ENCODE measurements at regions not wholly inside any gene's neighbourhood (a gene's known extent, or its start where the extent isn't known, plus 50 kb on each side); places are given as distances from the start of the nearest gene placed in this dataset.

DNA sequence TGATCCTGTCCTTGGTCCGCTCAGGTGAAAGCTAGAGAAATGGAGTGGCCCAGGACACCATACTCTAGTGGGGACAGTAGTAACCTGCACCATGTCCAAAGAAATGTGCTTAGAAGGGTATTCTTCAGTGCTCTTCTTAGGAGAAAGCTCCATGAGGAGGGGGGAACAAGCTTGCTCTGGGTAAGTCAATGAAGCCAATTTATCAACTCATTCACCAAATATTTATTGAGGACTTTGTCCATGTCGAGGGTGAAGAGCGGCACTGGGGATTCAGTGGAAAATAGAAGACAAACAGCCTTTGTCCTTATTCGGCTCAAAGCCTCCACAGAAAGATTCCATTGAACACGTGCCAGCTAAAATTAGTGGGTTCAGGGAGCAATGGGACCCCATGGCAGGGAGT, 677.8 kb downstream of the BCL11B start:
- ChIA-PET POLR2A (no interaction called here), CTCF (interaction anchor here (1.0 kb wide), 1 partner anchor 97 kb away, joined by 3 read pairs; no protein-coding TSS in a partner anchor)
- DNase-seq (ENCODE audit: extremely low spot score): no peak
- TF ChIP-seq, protein P1, sequence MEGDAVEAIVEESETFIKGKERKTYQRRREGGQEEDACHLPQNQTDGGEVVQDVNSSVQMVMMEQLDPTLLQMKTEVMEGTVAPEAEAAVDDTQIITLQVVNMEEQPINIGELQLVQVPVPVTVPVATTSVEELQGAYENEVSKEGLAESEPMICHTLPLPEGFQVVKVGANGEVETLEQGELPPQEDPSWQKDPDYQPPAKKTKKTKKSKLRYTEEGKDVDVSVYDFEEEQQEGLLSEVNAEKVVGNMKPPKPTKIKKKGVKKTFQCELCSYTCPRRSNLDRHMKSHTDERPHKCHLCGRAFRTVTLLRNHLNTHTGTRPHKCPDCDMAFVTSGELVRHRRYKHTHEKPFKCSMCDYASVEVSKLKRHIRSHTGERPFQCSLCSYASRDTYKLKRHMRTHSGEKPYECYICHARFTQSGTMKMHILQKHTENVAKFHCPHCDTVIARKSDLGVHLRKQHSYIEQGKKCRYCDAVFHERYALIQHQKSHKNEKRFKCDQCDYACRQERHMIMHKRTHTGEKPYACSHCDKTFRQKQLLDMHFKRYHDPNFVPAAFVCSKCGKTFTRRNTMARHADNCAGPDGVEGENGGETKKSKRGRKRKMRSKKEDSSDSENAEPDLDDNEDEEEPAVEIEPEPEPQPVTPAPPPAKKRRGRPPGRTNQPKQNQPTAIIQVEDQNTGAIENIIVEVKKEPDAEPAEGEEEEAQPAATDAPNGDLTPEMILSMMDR (IDR thresholded peaks at IDR 0.05; ENCODE audit: control extremely low read depth, extremely low read depth, low read depth, missing control alignments): no peak

DNA sequence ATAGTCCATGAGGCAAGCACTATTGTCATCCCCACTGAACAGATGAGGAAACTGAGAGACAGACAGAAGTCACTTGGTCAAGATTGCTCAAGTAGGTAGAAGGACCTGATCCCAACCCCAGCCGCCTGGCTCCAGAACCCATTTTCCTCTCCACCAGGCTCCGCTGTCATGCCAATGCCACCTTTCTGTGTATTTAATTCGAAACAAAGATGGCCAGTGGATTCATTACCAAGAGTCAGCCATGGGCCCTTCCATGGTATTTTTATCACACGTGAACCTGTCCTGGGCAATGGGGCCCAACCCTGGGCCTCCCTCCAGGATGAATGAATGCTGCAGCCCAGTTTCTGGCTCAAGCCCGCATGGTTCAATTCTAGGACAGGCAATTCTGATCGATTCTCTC, 673.4 kb downstream of the BCL11B start:
- TF ChIP-seq, protein P1 (IDR thresholded peaks at IDR 0.05; ENCODE audit: control extremely low read depth, extremely low read depth, low read depth, missing control alignments): no peak
- no peak for DNase-seq (ENCODE audit: extremely low spot score)
- ChIA-PET POLR2A (no interaction called here), CTCF (no interaction called here)

DNA sequence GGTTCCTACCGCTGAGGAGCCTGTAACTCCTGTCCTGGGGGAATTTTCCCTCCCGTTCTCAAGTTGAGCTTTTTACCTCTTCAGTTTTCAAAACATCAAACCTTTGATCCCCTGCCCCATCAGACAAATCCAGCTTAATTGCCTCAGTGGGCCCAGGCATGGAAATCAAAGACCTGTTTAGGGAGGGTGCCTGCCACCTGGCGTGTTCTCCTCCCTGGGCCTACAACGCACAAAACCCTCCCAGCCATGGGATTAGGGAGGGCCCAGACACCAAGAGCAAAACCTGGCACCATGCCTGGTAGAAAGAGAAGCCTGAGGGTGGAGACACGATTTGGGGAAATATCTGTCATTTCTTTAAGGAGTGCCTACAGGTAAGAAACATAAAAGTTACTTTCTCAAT, 672.9 kb downstream of the BCL11B start:
- DNase-seq (ENCODE audit: extremely low spot score): no peak
- TF ChIP-seq, protein P1 (IDR thresholded peaks at IDR 0.05; ENCODE audit: control extremely low read depth, extremely low read depth, low read depth, missing control alignments): no peak
- ChIA-PET CTCF (no interaction called here), POLR2A (no interaction called here)

GRCh38 chr14:98602983-98603382, 669.0 kb downstream of the BCL11B start:
- no peak for DNase-seq (ENCODE audit: extremely low spot score)
- POLR2A ChIA-PET: no interaction called here
- TF ChIP-seq, protein P1 (IDR thresholded peaks at IDR 0.05; ENCODE audit: control extremely low read depth, extremely low read depth, low read depth, missing control alignments): no peak
- CTCF ChIA-PET: no interaction called here

GRCh38 chr14:98605043-98605442, 667.0 kb downstream of the BCL11B start:
- DNase-seq (ENCODE audit: extremely low spot score): no peak
- TF ChIP-seq, protein P1 (IDR thresholded peaks at IDR 0.05; ENCODE audit: control extremely low read depth, extremely low read depth, low read depth, missing control alignments): no peak
- ChIA-PET POLR2A (no interaction called here), CTCF (no interaction called here)

DNA sequence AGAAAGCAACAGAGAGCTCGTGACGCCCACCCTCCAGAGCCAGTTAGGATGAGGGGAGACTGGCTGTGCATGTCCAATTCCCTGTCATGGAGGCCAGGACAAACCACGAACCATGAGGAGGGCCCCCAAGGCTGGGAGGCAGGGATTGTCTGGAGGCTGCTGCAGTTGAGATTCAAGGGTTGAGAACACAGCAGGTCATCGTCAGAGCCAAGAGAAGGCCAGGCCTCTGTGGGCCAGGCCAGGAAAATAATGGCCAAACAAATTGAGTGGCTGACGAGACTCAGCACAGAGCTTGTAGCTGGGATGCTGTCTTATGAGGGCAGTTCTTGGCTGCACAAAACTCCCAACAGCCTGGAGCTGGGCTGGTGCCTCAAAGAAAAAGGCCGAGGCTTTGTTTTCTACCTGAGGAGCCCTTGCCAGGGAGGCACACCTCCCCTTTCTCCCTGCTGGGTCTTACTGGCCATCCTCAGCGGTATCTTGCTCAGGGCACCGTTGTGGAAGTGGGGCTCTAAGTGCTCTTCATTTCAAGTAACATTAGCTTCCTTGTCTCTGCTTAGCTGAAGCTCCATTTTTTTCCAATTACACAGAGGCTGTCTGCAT, 665.9 kb downstream of the BCL11B start:
- no peak for DNase-seq (ENCODE audit: extremely low spot score)
- POLR2A ChIA-PET: no interaction called here
- CTCF ChIA-PET: no interaction called here
- TF ChIP-seq, protein P1 (IDR thresholded peaks at IDR 0.05; ENCODE audit: control extremely low read depth, extremely low read depth, low read depth, missing control alignments): no peak

DNA sequence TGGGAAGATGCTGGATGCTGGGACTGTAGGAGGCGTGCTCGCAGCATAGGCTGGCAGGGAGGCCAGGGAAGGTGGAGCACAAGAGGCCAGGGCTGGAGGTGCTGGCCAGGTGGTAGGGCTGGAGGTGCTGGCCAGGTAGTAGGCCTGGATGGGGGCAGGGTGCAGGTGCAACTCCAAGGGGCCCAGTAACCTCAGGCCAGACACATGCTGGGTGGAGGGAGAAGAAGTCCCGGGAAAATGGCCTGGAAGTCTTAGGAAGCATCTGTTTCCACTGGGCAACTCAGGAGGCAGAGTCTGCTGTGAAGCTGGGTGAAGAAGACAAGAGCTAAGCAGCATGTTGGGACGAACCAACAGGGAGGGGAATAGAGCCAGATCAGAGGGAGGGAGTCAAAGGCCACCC, 665.2 kb downstream of the BCL11B start:
- TF ChIP-seq, protein P1 (IDR thresholded peaks at IDR 0.05; ENCODE audit: control extremely low read depth, extremely low read depth, low read depth, missing control alignments): no peak
- DNase-seq (ENCODE audit: extremely low spot score): no peak
- POLR2A ChIA-PET: no interaction called here
- CTCF ChIA-PET: no interaction called here
